H1 (cell line): ENCODE measurements at regions not wholly inside any gene's neighbourhood (a gene's known extent, or its start where the extent isn't known, plus 50 kb on each side); places are given as distances from the start of the nearest gene placed in this dataset.
A peak's percentile ranks its signal among the peaks of the same experiment; 100 is the strongest.

ENCODE experiments used
- CTCF ChIA-PET: fragments of 300-600 bp; sonication (Branson Sonifier 250); formaldehyde crosslinking; loops from one replicate; lab custom pipeline; 2021; ENCODE audit not compliant: partially characterized antibody; lab: Charles Lee
- POLR2A ChIA-PET: fragments of 300-600 bp; sonication (Branson Sonifier 250); formaldehyde crosslinking; loops from one replicate; lab custom pipeline; 2021; ENCODE audit warnings: inconsistent platforms; ENCODE audit not compliant: partially characterized antibody; lab: Charles Lee
- DNase-seq, 2 experiments: peaks; one replicate each; pipeline versions ENCODE4 v3.0.0 to v3.0.0-alpha.2; 2010 to 2022; ENCODE audit warnings: low spot score in 2 of 2, low read depth in 1 of 2, mixed read lengths in 1 of 2
- FAIRE-seq: peaks from 2 replicates; lab custom pipeline; 2011; peaks lifted over from hg19 to GRCh38; lab: Jason Lieb, UNC
- H2AFZ ChIP-seq: 2 replicates; pipeline ENCODE4 v1.8.1; 2012; ENCODE audit warnings: low read length, inconsistent platforms
- H2AK5ac ChIP-seq: 2 replicates; pipeline ENCODE4 v1.6.1; 2013; ENCODE audit warnings: low read depth, low read length
- H2BK120ac ChIP-seq: replicated peaks from 2 replicates; pipeline ENCODE3; 2013; ENCODE audit warnings: low read depth, low read length, inconsistent platforms
- H2BK12ac ChIP-seq: 2 replicates; pipeline ENCODE4 v1.6.1; 2013; ENCODE audit warnings: low read depth, low read length
- H2BK15ac ChIP-seq: 2 replicates; pipeline ENCODE4 v1.6.1; 2013; ENCODE audit warnings: low read length
- H2BK20ac ChIP-seq: 2 replicates; pipeline ENCODE4 v1.6.1; 2013; ENCODE audit warnings: low read length
- H2BK5ac ChIP-seq: 2 replicates; pipeline ENCODE4 v1.6.1; 2013; ENCODE audit warnings: low read depth, low read length
- H3K14ac ChIP-seq: 2 replicates; pipeline ENCODE4 v1.6.1; 2013; ENCODE audit warnings: inconsistent platforms; ENCODE audit not compliant: insufficient read length
- H3K18ac ChIP-seq: 2 replicates; pipeline ENCODE4 v1.6.1; 2013; ENCODE audit warnings: low read length; ENCODE audit errors: extremely low read depth
- H3K23ac ChIP-seq: 2 replicates; pipeline ENCODE4 v1.6.1; 2013; ENCODE audit warnings: inconsistent platforms; ENCODE audit not compliant: insufficient read length
- H3K23me2 ChIP-seq: 2 replicates; pipeline ENCODE4 v1.6.1; 2013; ENCODE audit warnings: low read depth, low read length
- H3K27ac ChIP-seq: 2 replicates; pipeline ENCODE4 v1.6.1; 2011; ENCODE audit warnings: low read depth, low read length, inconsistent platforms
- H3K27me3 ChIP-seq, 4 experiments: replicated peaks in 1 of 4; 1 replicate in 1 of 4; 2 replicates in 3 of 4; pipeline versions ENCODE4 v1.6.1 to v1.8.1; 2011 to 2013; ENCODE audit warnings: low read length in 3 of 4, mild to moderate bottlenecking in 3 of 4, inconsistent platforms in 2 of 4, mixed read lengths in 2 of 4, moderate library complexity in 1 of 4; ENCODE audit not compliant: control insufficient read depth in 3 of 4, insufficient read depth in 3 of 4; ENCODE audit errors: extremely low read depth in 1 of 4
- H3K36me3 ChIP-seq, 4 experiments: 2 replicates each; pipeline versions ENCODE4 v1.6.1 to v1.8.1; 2011 to 2013; ENCODE audit warnings: mild to moderate bottlenecking in 4 of 4, low read length in 3 of 4, moderate library complexity in 2 of 4, control low read depth in 1 of 4, inconsistent platforms in 1 of 4; ENCODE audit not compliant: insufficient read depth in 4 of 4, control insufficient read depth in 2 of 4
- H3K4ac ChIP-seq: replicated peaks from 2 replicates; pipeline ENCODE3; 2013; ENCODE audit warnings: low read length, low read depth, mixed read lengths, inconsistent platforms; ENCODE audit not compliant: insufficient read length
- H3K4me1 ChIP-seq, 4 experiments: replicated peaks in 1 of 4; 1 replicate in 1 of 4; 2 replicates in 3 of 4; pipeline versions ENCODE4 v1.6.1 to v1.8.1; 2011 to 2013; ENCODE audit warnings: low read length in 3 of 4, inconsistent platforms in 2 of 4, mixed read lengths in 1 of 4; ENCODE audit not compliant: insufficient read depth in 4 of 4, control insufficient read depth in 3 of 4
- H3K4me2 ChIP-seq, 2 experiments: 2 replicates each; pipeline versions ENCODE4 v1.6.1 to v1.8.1; 2011 to 2013; ENCODE audit warnings: low read depth in 2 of 2, low read length in 2 of 2, control low read depth in 1 of 2, inconsistent platforms in 1 of 2, mild to moderate bottlenecking in 1 of 2; ENCODE audit not compliant: insufficient read depth in 1 of 2
- H3K4me3 ChIP-seq, 4 experiments: fragments of 200-600, 300-600 bp in 1 of 4; sonication (generic), shearing (Covaris generic), sonication (Bioruptor Twin) in 1 of 4; 2 replicates each; pipeline versions ENCODE4 v1.5.1 to v1.8.1; 2011 to 2016; ENCODE audit warnings: low read length in 4 of 4, low read depth in 3 of 4, control low read depth in 2 of 4, inconsistent platforms in 2 of 4, mild to moderate bottlenecking in 2 of 4, mixed read lengths in 1 of 4, moderate library complexity in 1 of 4; ENCODE audit not compliant: insufficient read depth in 2 of 4; ENCODE audit errors: extremely low read depth in 1 of 4
- H3K56ac ChIP-seq: replicated peaks from 2 replicates; pipeline ENCODE3; 2013; ENCODE audit warnings: low read depth, mild to moderate bottlenecking, mixed read lengths, low read length, inconsistent platforms; ENCODE audit not compliant: insufficient read length
- H3K79me1 ChIP-seq: 2 replicates; pipeline ENCODE4 v1.6.1; 2013; ENCODE audit warnings: low read depth, low read length, control low read depth
- H3K79me2 ChIP-seq, 2 experiments: 2 replicates each; pipeline versions ENCODE4 v1.6.1 to v1.8.1; 2012 to 2013; ENCODE audit warnings: low read length in 2 of 2, mild to moderate bottlenecking in 2 of 2, inconsistent platforms in 1 of 2; ENCODE audit not compliant: insufficient read depth in 2 of 2, control insufficient read depth in 1 of 2
- H3K9ac ChIP-seq, 4 experiments: replicated peaks in 1 of 4; 1 replicate in 1 of 4; 2 replicates in 3 of 4; pipeline versions ENCODE4 v1.6.1 to v1.8.1; 2011 to 2013; ENCODE audit warnings: low read depth in 3 of 4, low read length in 3 of 4, control low read depth in 2 of 4, mild to moderate bottlenecking in 2 of 4, moderate library complexity in 2 of 4, inconsistent platforms in 1 of 4; ENCODE audit errors: extremely low read depth in 1 of 4
- H3K9me3 ChIP-seq, 2 experiments: 2 replicates each; pipeline versions ENCODE4 v1.6.1 to v1.8.1; 2012 to 2013; ENCODE audit warnings: mild to moderate bottlenecking in 2 of 2, moderate library complexity in 2 of 2, control low read depth in 1 of 2, inconsistent platforms in 1 of 2, low read depth in 1 of 2, low read length in 1 of 2, mixed read lengths in 1 of 2; ENCODE audit not compliant: insufficient read depth in 2 of 2
- H4K20me1 ChIP-seq, 2 experiments: replicated peaks in 1 of 2; 2 replicates each; pipeline versions ENCODE3 to v1.8.1; 2011 to 2013; ENCODE audit warnings: inconsistent platforms in 2 of 2, low read length in 2 of 2, mild to moderate bottlenecking in 1 of 2; ENCODE audit not compliant: insufficient read depth in 2 of 2, control insufficient read depth in 1 of 2
- H4K5ac ChIP-seq: 2 replicates; pipeline ENCODE4 v1.6.1; 2013; ENCODE audit warnings: low read length, low read depth, mixed read lengths, inconsistent platforms; ENCODE audit not compliant: insufficient read length
- H4K8ac ChIP-seq: 2 replicates; pipeline ENCODE4 v1.8.0; 2013; ENCODE audit warnings: mild to moderate bottlenecking, moderate library complexity, low read length, inconsistent platforms; ENCODE audit not compliant: insufficient read depth; ENCODE audit errors: extremely low read depth
- H4K91ac ChIP-seq: replicated peaks from 2 replicates; pipeline ENCODE3; 2013; ENCODE audit warnings: low read length, mixed read lengths, inconsistent platforms; ENCODE audit not compliant: insufficient read length
- WGBS, 2 experiments: shearing (Covaris generic) in 1 of 2; methylation state at CpG; one replicate each; pipeline versions ENCODE4 v1.1.6 to v1.1.7; 2013 to 2015; ENCODE audit warnings: low lambda C conversion rate in 2 of 2, mixed read lengths in 2 of 2, inconsistent platforms in 1 of 2, low coverage in 1 of 2, missing lambda C conversion rate in 1 of 2; ENCODE audit not compliant: insufficient replicate concordance in 2 of 2, insufficient coverage in 1 of 2, insufficient read length in 1 of 2; ENCODE audit errors: extremely low coverage in 1 of 2, missing lambda C conversion rate in 1 of 2; 5-methylcytosine and 5-hydroxymethylcytosine counted together
- TF ChIP-seq, protein P1 (sequence below): IDR thresholded peaks from 2 replicates; pipeline ENCODE4 v1.6.1; 2012; ENCODE audit warnings: inconsistent platforms

DNA sequence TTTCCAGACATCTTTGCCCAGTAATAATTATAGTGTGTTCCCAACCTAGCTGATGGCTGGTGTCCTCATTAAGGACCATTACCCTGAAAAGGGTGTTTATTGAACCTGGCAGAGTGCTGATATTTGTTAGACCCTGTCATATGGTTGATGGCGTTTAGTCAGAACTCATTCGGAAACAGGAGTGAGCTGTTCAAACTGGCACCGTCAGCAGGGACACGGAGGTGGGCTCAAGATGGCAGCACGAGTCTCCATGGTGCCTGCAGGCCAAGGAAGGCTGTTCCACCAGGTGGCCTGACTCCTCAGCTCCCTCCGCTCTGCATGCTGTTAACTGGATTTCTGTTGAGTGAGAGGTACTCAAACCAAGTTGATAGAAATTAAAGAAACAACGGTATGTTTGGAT is 589.1 kb upstream of the MGMT start:
- no peak overlapping the region for H2BK120ac ChIP-seq
- H4K8ac ChIP-seq: 0 out of 2 replicates have a peak overlapping the region, but pooled peaks have one; percentile 19
- no peak overlapping the region for H2BK5ac ChIP-seq
- no peak overlapping the region for H2BK15ac ChIP-seq
- no peaks in the 10 kb centered on the region for H3K27me3 ChIP-seq
- H3K4ac ChIP-seq: no peak overlapping the region
- no peaks in the 10 kb centered on the region for H3K79me1 ChIP-seq
- no peak overlapping the region for H3K56ac ChIP-seq
- H3K4me3 ChIP-seq: no peak overlapping the region
- H2AFZ ChIP-seq: no peak overlapping the region
- H2BK12ac ChIP-seq: no peak overlapping the region
- no peak overlapping the region for H3K9ac ChIP-seq
- H3K36me3 ChIP-seq: no peaks in the 10 kb centered on the region
- no peak for FAIRE-seq
- H3K4me2 ChIP-seq: no peak overlapping the region
- no peaks in the 10 kb centered on the region for H3K4me1 ChIP-seq
- no peak overlapping the region for H4K91ac ChIP-seq
- no peak overlapping the region for H4K5ac ChIP-seq
- H3K27ac ChIP-seq: no peak overlapping the region
- 95% methylated on average over 7 of the region's 7 CpGs; no CpG with 5 or more reads in 1 of the 2 experiments for WGBS, 2 experiments
- H3K23ac ChIP-seq: no peak overlapping the region
- DNase-seq: no peak
- no peaks in the 10 kb centered on the region for H3K23me2 ChIP-seq
- H3K14ac ChIP-seq: no peak overlapping the region
- no peak overlapping the region for H3K18ac ChIP-seq
- H2BK20ac ChIP-seq: no peak overlapping the region
- ChIA-PET POLR2A (no interaction called here), CTCF (interaction anchor here (1.2 to 4.7 kb wide), 5 partner anchors 8 to 246 kb away, joined by 3 to 17 read pairs (median 4); no protein-coding TSS in a partner anchor)
- H3K79me2 ChIP-seq: no peaks in the 10 kb centered on the region
- H4K20me1 ChIP-seq: no peaks in the 10 kb centered on the region
- H3K9me3 ChIP-seq: no peaks in the 10 kb centered on the region
- no peak overlapping the region for H2AK5ac ChIP-seq
- TF ChIP-seq, protein P1, sequence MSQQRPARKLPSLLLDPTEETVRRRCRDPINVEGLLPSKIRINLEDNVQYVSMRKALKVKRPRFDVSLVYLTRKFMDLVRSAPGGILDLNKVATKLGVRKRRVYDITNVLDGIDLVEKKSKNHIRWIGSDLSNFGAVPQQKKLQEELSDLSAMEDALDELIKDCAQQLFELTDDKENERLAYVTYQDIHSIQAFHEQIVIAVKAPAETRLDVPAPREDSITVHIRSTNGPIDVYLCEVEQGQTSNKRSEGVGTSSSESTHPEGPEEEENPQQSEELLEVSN: no peak
